Right lobe of liver (tissue), 4 donors: ENCODE measurements at regions not wholly inside any gene's neighbourhood (a gene's known extent, or its start where the extent isn't known, plus 50 kb on each side); places are given as distances from the start of the nearest gene placed in this dataset.
"Not testable (repeated sequence)": the region's sequence is repeated elsewhere in the genome, so short reads cannot be mapped to it uniquely, and the experiment has no call there.

Experiments used
- CTCF ChIP-seq, 4 donors: fragments of 200-600 bp in 3 of 4; fragments of 450-650 bp in 1 of 4; IDR thresholded peaks; one replicate each; pipeline versions ENCODE4 v1.5.1 to v1.8.0; 2016 to 2022; ENCODE audit warnings: antibody characterized with exemption in 4 of 4, mild to moderate bottlenecking in 2 of 4
- POLR2A ChIP-seq: fragments of 450-650 bp; IDR thresholded peaks from one replicate; pipeline ENCODE4 v1.6.1; 2017; ENCODE audit warnings: antibody characterized with exemption, mild to moderate bottlenecking
- donor health status: DM: no; HTN: no; CAD: no.
- donor health status: DM: no; HTN: no; CAD: no.
- donor health status: DM: no; HTN: yes; CAD: no.

- TF ChIP-seq CTCF (IDR thresholded peaks at IDR 0.05); POLR2A: not testable (repeated sequence)
Measured at GRCh38 chr1:221997012-221997411, 255.1 kb upstream of the DUSP10 start.
